GM19035 (cell line): ENCODE measurements at regions not wholly inside any gene's neighbourhood (a gene's known extent, or its start where the extent isn't known, plus 50 kb on each side); places are given as distances from the start of the nearest gene placed in this dataset.

Experiments
- ATAC-seq: cut with Tn5 transposase; IDR thresholded peaks from one replicate; pipeline ENCODE4 v1.9.1; 2021; ENCODE audit not compliant: unreplicated experiment

DNA sequence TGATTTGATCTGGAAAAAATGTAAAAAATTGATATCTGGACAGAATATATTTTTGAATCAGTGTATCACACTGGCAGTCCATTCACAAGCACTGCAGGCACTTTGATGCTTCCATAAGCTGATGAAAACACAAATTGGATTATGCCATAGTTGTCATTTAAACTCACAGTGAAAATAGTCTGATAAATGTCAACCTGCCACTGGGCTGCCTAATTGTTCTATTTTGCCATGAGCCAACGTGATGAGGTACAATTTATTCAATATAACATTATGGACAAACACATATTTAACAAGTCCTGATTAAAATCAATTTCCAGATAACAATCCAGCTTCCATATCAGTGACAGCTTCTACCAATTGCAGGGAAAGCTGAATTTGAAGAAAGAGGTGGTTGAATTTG is 1244.9 kb downstream of the EFNB2 start:
- no peak for ATAC-seq

DNA sequence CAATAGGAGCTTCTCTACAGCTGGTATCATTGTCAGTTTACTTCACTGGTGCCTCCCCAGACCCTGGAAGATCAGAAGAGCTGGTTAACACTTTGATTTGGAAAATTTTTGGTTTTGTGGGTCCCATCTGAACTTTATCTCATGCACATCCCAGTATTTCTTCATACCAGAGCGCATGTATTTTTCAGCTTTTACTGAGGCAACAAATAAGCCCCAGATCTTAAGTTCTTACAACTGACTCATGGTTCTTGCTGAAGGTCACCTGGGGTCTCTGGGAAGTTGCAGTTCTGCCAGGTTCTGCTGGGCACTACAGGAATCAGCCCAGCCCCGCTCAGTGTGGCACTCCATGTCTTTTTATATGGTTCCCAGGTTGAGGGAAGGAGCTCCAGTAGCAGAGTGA is 1249.9 kb downstream of the EFNB2 start:
- no peak for ATAC-seq

DNA sequence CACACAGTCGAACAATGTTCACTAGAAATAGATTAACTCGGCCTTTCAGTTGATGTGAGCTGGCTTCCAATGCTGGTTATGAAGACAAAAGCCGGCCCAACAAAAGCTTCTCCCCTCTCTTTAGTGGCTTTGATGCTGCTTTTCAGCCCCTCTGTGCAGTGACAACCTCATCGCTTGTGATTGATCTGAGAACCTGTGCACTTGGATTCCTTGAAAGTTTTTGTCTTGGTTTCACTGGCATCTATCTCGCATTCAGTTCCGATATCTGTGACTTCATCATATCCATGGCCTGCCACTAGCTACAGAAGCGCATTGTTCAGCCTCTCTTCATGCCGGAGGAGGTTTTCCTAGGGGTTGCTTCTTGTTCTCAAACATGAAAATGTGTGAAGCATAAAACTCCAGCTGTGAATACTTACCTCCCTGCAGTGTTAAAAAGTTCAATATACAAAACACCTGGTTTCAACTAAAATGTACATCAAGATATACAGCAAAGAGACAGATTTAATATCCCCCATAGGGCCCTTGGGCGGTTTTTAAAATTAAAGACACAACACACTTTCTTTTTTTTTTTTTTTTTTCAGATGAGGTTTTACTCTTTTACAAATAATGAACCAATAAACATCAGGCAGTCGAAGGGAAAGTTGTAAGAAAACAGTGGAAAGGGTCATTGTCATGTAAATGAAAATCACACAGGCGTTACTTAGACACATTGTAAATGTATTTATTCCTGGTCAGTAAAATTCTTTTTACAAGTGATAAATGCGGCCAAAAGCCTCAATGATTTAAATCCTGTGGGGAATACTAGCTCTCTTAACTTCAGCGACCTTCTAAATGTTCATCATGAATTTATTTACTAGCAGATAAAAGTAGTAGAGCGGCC is 1252.8 kb downstream of the EFNB2 start:
- ATAC-seq, result no peak

DNA sequence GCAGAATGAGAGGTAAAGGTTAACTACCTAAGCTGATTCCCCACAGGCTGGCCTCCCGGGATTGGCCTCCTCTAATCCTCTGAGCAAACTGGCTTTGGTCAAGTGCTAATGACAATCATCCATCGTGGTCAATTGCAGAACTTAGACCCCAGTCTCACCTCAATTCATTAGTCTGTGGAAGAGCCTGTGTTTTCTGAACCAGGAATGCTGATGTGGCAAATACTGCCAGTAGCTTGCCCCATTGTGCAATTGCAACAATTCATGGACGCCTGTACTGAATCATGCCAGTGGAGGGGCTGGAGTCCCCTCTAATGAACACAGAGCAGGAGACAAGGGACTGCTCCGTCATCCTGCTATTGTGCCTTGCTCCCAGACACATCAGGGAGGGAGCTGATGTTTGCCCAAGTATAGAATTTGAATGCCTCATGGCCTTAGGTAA is 1256.5 kb downstream of the EFNB2 start:
- no peak for ATAC-seq

DNA sequence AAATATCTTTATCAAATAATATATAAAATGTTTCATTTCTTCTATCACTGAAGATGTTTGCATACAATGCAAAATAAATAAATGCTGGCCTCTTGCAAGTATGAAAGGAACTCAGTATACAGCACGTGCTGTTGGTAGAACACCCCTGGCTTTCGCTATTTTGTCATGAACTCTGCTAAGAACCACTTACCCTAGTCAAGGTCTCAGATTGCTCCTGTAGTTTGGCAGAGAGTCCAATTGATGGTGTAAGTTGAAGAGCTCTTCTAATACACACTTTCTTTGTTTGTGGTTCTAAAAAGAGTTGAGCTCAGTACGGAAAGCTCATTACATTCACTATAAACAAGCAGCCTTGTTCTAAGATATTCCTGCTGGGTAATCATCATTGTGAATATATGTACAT is 1258.9 kb downstream of the EFNB2 start:
- no peak for ATAC-seq

DNA sequence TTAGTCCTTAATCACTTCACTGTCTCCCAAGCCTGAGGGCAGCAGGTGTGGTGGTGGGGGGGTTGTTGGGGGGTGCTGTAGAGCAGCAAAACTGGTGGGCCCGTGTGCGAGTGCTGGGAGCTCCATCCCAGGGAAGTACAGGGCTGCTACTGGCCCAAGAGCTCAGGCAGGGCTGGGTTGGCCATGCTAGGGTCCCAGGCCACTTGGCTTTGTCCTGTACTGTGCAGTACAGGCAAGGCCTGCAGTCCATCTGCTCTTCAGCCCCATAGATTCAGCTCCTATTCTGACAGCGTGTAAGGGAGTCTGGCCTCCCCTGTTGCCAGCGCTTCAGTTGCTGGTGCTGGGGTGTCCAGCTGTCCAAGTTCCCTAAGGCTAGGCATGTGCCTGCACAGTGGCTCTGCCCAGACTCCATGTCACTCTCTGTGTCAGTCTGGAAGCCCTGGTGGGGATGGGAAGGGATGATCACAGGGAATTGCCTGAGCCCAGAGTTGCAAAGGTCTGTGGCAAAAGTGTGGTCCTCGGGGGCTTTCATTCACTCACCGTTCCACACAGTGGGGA is 1261.7 kb downstream of the EFNB2 start:
- no peak for ATAC-seq

DNA sequence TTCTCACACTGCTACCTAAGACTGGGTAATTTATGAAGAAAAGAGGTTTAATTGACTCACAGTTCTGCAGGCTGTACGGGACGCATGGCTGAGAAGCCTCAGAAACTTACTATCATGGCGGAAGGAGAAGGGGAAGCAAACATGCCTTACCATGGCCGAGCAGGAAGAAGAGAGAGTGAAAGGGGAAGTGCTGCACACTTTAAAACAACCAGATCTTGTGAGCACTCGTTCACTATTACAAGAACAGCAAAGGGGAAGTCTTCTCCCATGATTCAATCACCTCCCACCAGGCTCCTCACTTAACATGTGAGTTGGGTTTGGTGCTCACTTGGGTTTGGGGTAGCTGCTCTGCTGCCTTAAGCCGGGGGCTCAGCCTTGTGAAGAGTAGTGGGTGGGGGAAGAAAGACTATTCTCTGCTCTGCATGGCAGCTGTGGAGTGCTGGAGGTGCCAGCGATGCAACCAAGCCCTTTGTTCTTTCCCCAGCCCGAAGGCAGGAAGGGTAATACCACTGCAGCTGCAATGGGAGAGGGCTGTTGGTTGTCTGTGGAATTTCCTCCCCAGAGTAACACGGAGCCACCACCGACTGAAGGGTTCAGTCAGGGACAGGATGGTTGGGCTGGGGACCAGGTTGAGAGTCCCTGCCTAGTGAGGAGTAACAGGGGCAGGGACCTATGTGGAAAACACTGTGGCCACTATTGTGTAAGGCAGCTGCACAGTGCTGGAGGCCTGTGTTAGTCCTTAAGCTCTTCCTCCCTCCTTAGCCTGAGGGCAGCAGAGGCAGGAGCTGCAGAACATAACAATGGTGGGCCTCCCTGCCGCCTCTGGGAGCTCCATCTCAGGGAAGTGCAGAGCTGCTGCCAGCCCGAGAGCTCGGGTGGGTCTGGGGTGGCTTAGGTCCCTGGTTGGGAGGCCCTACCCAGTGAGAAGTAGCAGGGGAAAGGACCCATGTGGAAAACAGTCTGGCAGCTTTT is 1262.5 kb downstream of the EFNB2 start:
- no peak for ATAC-seq

DNA sequence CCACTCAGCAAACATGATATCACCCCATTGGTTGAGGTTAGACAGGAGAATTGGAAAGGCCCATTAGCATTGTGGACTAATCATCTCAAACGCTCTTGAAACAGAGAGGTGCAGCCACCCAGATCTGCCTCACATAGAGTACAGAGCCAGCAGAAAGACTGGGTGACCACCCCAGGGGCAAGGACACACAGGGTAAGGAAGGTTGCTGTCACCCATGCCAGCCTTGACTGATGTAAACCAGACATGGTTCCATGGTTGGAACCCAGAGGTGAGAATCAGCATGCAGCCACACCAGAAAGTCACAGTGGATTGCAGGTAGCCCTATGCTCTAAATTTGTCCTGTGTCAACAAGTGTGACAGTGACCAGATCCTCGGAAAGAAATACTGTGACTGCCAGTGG is 1268.8 kb downstream of the EFNB2 start:
- ATAC-seq, result no peak

DNA sequence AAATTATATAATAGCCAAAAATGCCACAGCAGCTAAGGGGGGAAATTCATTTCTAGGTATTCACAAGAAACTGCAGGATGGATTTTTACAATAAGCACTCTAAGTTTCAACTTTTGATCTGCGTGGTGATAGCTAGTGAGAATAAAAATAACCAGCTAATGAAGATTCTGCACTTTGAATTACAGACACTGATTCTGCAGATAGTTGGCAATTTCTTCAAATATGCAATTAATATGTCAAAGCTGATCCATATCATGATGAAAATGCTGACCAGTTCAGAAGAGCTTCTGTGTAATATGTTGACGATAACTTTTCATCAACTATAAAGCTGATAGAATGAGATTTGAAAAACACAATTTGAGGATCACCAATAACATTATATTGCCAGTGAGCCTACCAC is 1272.9 kb downstream of the EFNB2 start:
- no peak for ATAC-seq

DNA sequence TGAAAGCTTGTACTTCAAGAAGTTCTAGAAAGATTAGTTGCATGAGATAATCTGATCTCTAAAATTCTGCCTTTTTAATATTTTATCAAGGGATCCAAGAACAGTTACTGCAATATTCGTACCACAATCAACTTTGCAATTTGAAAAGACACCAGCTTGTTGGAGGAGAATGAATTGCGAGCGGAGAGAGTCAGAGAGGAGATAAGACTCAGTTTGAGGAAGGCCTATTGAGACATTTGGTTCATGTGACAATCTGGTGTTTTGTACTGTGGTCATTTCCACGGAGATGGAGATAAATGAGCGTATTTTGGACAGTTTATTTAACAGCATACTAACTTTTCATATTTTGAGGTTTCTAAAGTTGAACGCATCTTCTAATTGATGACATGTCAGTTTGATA is 1276.0 kb downstream of the EFNB2 start:
- no peak for ATAC-seq

DNA sequence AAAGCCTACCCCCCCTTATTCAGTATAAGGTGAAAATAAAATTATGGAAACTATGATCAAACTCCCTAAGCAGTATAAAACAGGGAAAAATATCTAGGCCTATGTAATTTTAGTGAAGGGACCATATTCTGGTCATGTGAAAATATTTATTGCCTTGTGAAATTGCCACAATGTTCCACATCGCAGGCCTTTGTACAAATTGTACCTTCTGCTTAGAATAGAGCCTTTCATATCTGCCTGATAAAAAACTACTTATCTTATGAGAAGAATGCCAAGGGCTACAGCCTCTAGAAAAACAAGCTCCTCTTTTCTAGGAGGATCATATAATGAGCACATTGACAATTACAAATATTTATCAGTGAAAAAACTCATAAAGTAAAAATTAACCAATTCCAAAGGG is 1280.0 kb downstream of the EFNB2 start:
- no peak for ATAC-seq

DNA sequence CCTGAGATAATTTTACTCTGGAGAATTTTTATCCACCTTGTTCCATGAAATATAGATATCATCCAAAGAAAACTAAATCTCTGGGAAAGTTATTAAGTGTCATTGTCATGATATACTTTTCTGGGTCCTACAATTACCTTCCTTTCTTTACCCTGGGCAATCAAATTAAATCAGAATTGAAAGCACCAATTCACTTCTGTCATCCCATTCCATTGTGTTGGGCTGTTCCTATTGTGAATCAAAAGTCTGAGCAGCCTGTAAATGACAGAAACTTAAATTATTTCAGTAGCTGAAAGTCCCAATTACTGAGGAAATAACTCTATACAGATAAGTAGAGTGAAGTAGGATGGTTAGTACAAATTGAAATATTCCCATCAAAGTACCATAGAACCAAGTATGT is 1284.2 kb downstream of the EFNB2 start:
- ATAC-seq, result no peak

DNA sequence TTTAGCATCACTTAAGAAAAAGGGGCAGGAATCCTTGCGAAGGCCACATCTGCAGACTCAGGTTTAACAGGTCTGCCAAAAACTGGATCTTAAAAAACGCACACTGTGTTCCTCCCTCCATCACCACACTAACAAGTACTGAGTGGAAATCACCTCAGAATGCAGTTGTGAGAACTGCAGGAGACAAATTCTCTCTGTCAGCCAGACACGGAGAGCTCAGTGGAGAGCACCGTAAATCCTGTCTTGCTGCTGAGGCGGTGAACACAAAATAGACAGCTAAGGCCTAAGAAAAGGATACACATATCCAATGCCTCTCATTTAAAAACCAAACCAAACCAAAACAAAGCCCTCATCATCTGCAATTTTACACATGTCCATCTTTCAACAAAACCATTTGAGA is 1287.6 kb downstream of the EFNB2 start:
- ATAC-seq, result no peak

DNA sequence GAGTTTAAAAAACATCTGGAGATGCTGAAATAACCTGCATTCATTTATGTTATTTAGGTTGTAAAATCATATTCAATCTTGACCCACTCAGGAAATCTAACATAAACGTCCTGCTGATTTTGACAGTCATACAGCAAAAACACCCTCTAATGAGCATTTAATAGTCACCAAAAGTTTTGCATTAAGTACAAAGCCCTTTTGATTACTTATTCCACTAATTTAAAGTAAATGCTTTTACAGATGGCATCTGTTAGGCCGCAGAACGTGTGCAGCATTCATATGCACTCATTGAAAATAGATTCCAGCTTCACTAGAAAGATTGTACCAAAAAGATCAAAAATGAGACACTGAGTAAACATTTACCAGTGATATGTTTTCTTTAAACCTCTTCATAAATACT is 1295.1 kb downstream of the EFNB2 start:
- ATAC-seq, result no peak

DNA sequence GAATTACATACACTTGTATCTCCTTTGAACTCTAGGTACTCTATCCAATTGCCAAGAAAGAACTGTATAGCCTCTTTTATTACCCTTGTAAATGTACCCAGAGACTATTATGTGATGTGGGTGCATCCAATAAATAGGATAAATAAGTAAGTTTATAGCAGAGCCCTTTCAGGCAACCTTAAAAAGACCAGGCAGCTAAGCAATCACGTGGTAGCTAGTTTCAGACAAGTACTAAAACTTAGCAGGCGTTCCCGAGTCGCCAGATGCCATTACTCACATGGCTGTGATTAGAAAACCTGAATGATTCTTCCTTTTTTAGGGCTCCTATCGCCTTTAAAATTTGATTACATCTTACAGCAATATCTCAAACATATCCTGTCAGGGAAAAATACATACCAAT is 1303.0 kb downstream of the EFNB2 start:
- no peak for ATAC-seq

DNA sequence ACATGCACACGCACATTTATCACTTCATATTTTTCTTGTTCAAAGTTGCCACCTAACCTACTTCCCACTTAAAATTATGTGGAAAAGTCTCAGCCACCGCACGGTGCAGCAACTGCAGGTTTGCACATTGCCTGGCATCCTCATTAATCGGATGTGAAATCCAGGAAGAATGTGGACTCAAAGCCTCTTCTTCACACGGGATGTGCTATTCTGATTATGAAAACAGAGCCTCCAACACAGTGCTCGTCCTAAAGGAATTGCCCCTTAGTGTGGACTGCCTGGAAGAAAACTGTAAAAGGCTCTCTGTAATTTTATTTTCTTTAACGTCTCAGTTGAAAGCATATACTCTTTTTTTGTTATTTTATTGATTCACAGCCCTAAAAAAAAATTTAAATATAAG is 1303.5 kb downstream of the EFNB2 start:
- ATAC-seq, result no peak

DNA sequence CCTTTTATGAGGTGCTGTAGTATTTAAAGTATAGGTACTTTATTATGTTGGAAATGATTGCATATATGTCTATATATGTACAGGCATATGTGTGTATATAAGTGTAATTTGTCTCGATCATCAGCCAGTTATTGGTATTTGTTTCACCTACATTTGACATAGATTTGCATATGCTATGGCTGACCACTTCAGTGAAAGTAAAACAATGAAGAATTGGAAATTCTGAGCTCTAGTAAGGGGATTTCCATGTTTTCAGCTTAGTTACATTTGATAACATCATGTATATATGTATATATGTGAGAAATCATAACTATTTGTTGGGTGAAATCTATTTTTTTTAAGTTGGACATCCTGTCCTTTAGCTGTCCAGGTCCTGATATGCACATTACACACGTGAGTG is 1303.9 kb downstream of the EFNB2 start:
- ATAC-seq, result no peak

DNA sequence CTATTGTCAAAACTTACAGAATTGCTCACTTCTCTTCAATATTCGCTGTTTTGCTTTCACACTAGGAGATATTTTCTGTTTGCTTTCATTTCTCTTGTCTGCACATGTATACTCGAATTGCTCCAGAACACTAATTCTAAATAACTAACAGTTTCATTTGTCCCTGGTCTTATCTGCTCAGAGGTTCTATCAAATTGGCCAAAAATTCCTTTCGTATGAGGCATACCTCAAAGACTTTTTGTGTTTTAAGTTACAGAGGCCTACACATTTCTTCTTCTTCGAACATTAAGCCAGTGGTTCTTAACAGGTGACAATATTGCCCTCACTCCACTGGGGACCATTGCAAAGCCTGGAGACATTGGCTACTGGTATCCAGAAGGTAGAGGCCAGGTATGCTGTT is 1314.6 kb downstream of the EFNB2 start:
- no peak for ATAC-seq

DNA sequence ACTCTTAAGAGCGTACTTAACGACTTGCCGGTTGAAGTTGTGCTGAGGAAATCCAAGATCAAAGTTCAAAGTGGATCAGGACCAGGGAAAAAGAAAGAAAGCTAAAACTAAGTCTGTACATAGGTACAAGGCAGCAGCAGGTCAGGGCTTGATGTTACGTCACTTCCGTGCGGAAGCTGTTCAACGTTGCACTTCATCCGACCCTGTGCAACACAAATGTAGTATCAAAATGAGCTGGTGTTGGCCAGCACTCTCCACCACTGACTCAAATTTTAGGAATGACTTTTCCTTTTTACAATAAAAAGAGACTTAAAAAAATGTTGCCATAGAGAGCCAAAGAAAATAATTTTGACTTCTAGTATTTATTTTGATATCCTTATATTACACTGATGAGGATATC is 1315.4 kb downstream of the EFNB2 start:
- ATAC-seq, result no peak

DNA sequence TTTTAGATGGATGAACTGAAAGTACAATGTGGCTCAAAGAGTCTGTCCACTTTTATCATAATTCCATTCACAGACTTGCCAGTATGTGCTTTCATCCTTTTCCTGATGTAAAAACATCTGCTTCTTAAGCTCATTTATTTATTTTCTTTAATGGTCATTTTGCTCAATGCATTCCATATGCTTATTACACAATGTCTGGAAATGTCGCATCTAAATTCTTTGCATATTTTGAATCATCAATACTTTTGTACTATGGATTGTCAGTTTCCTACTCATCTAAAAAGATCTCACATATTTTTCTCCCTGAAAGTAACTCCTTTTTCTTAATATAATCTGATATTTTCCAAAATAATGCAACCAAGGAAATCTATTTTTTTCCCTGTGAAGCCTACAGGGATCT is 1315.8 kb downstream of the EFNB2 start:
- no peak for ATAC-seq

DNA sequence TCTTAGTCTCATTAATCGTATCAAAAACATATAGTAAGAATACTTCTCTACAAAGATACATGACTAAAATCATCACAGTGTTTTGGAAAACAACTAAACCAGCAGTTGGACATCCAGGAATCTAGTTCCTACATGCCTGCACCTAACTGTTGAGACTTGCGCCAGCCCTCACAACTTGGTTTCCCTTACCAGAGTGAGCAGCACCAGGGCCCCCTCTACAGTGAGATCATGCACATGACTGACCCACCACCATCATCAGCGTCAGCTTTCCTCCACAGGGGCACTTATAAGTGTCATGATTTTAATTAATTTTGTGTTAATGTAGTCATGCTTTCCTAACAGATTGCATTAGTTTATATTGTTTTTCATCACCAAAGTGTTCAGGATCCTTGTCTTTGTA is 1322.0 kb downstream of the EFNB2 start:
- no peak for ATAC-seq
